ENCODE measurements at regions not wholly inside any gene's neighbourhood (a gene's known extent, or its start where the extent isn't known, plus 50 kb on each side); places are given as distances from the start of the nearest gene placed in this dataset.

DNA sequence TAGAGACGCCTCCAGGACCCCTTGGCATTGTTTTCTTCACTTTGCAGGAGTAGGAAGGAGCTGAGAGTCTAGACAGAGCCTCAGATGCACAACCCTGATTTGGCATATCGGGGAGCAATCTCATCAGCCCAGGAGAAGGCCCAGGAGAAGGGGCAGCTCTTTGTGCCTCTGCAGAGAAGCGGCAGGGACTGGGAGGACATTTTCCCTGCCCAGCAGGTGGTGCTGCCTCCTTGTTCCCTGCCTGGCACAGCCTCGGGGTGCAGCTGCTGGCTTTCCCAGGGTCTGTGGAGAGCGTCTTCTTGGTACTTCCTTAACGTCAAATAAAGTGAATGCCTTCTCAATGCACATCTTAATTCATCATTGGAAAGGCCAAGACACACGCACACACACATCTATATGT is 419.5 kb downstream of the TMEM121 start:
- Histone ChIP-seq H3K56ac (replicated peaks; ENCODE audit: insufficient read length, low read depth, low read length) (no peak overlapping the region), H4K8ac (ENCODE audit: extremely low read depth, insufficient read depth, low read length) (no peak overlapping the region), H3K18ac (ENCODE audit: extremely low read depth, low read length) (no peak overlapping the region), H3K4me3 (ENCODE audit: extremely low read depth in 1 of 4, insufficient read depth in 2 of 4, low read depth in 3 of 4, low read length in 4 of 4) (no peak overlapping the region), H4K5ac (ENCODE audit: insufficient read length, low read depth, low read length) (no peak overlapping the region), H2AK5ac (ENCODE audit: low read depth, low read length) (no peak overlapping the region), H2BK15ac (ENCODE audit: low read length) (no peak overlapping the region), H4K91ac (replicated peaks; ENCODE audit: insufficient read length, low read length) (no peak overlapping the region), H2BK12ac (ENCODE audit: low read depth, low read length) (no peak overlapping the region), H3K4ac (replicated peaks; ENCODE audit: insufficient read length, low read depth, low read length) (no peak overlapping the region), H3K9ac (replicated peaks in 1 of 4; ENCODE audit: extremely low read depth in 1 of 4, low read depth in 3 of 4, low read length in 3 of 4) (no peak overlapping the region), H3K36me3 (ENCODE audit: control insufficient read depth in 2 of 4, insufficient read depth in 4 of 4, low read length in 3 of 4) (peaks cover 0 to 2% (median 0%) of the 10 kb centered on the region in 4 experiments; a peak in 1 of 8 replicates), H3K9me3 (ENCODE audit: insufficient read depth in 2 of 2, low read depth in 1 of 2, low read length in 1 of 2) (peaks cover 46 to 80% of the 10 kb centered on the region in 2 experiments), H3K14ac (ENCODE audit: insufficient read length) (no peak overlapping the region), H3K23me2 (ENCODE audit: low read depth, low read length) (peaks cover 2% of the 10 kb centered on the region; the same call in 1 of the 2 replicates), H3K4me2 (ENCODE audit: insufficient read depth in 1 of 2, low read depth in 2 of 2, low read length in 2 of 2) (no peak overlapping the region), H4K20me1 (replicated peaks in 1 of 2; ENCODE audit: control insufficient read depth in 1 of 2, insufficient read depth in 2 of 2, low read length in 2 of 2) (no peaks in the 10 kb centered on the region), H2AFZ (ENCODE audit: low read length) (no peak overlapping the region), H2BK20ac (ENCODE audit: low read length) (no peak overlapping the region), H3K79me1 (ENCODE audit: low read depth, low read length) (no peaks in the 10 kb centered on the region), H3K27me3 (replicated peaks in 1 of 4; ENCODE audit: control insufficient read depth in 3 of 4, extremely low read depth in 1 of 4, insufficient read depth in 3 of 4, low read length in 3 of 4) (no peaks in the 10 kb centered on the region), H2BK120ac (replicated peaks; ENCODE audit: low read depth, low read length) (no peak overlapping the region), H3K23ac (ENCODE audit: insufficient read length) (no peak overlapping the region), H2BK5ac (ENCODE audit: low read depth, low read length) (no peak overlapping the region), H3K79me2 (ENCODE audit: control insufficient read depth in 1 of 2, insufficient read depth in 2 of 2, low read length in 2 of 2) (no peaks in the 10 kb centered on the region), H3K27ac (ENCODE audit: low read depth, low read length) (no peak overlapping the region), H3K4me1 (replicated peaks in 1 of 4; ENCODE audit: control insufficient read depth in 3 of 4, insufficient read depth in 4 of 4, low read length in 3 of 4) (no peaks in the 10 kb centered on the region)
- POLR2A ChIA-PET (ENCODE audit: partially characterized antibody), result no interaction called here
- FAIRE-seq, result no peak
- 72% methylated on average over 7 of the region's 7 CpGs; no CpG with 5 or more reads in 1 of the 2 experiments for WGBS, 2 experiments (ENCODE audit: extremely low coverage in 1 of 2, insufficient coverage in 1 of 2, insufficient read length in 1 of 2, insufficient replicate concordance in 2 of 2, low coverage in 1 of 2, low lambda C conversion rate in 2 of 2, missing lambda C conversion rate in 1 of 2)
- CTCF ChIA-PET (ENCODE audit: partially characterized antibody), result no interaction called here
- DNase-seq (ENCODE audit: low read depth in 1 of 2, low spot score in 2 of 2), result no peak
- TF ChIP-seq POLR2A (IDR thresholded peaks at IDR 0.05; ENCODE audit: control extremely low read depth in 1 of 2, low read depth in 2 of 2, low read length in 2 of 2) (no peak), KDM4A (IDR thresholded peaks at IDR 0.05; ENCODE audit: low read depth, low read length, severe bottlenecking) (no peak), SIRT6 (IDR thresholded peaks at IDR 0.05; ENCODE audit: low read length) (no peak), CHD2 (IDR thresholded peaks at IDR 0.05; ENCODE audit: low read length) (no peak), GTF2F1 (IDR thresholded peaks at IDR 0.05; ENCODE audit: borderline replicate concordance, low read depth, low read length) (no peak)

All from H1 (cell line).